Erythroblast (primary cell): ENCODE measurements at regions not wholly inside any gene's neighbourhood (a gene's known extent, or its start where the extent isn't known, plus 50 kb on each side); places are given as distances from the start of the nearest gene placed in this dataset.

ENCODE experiments used
- GATA1 ChIP-seq: IDR thresholded peaks from 2 replicates; pipeline ENCODE4 v1.6.1; 2011; ENCODE audit warnings: low read depth, mild to moderate bottlenecking, control low read depth, low read length, moderate library complexity
- POLR2A ChIP-seq: IDR thresholded peaks from 2 replicates; pipeline ENCODE4 v1.6.1; 2011; ENCODE audit warnings: mild to moderate bottlenecking, low read length

- TF ChIP-seq POLR2A (no peak), GATA1 (no peak)
These were observed 502.5 kb downstream of the GRXCR1 start for GRCh38 chr4:43394976-43395375.
